Esophagus muscularis mucosa (tissue), 3 donors: ENCODE measurements at regions not wholly inside any gene's neighbourhood (a gene's known extent, or its start where the extent isn't known, plus 50 kb on each side); places are given as distances from the start of the nearest gene placed in this dataset.

Source experiments
- POLR2AphosphoS5 ChIP-seq, 2 donors: sonication (generic); formaldehyde crosslinking; IDR thresholded peaks; one replicate each; pipeline ENCODE4 v1.6.1; 2017; ENCODE audit warnings: antibody characterized with exemption in 2 of 2
- TF ChIP-seq, protein P1 (sequence below), 3 experiments: fragments of 200-600 bp in 2 of 3; fragments of 450-650 bp in 1 of 3; sonication (generic) in 2 of 3; IDR thresholded peaks; one replicate each; pipeline ENCODE4 v1.5.1; 2017 to 2019; ENCODE audit warnings: antibody characterized with exemption in 3 of 3, mild to moderate bottlenecking in 2 of 3, moderate library complexity in 1 of 3

DNA sequence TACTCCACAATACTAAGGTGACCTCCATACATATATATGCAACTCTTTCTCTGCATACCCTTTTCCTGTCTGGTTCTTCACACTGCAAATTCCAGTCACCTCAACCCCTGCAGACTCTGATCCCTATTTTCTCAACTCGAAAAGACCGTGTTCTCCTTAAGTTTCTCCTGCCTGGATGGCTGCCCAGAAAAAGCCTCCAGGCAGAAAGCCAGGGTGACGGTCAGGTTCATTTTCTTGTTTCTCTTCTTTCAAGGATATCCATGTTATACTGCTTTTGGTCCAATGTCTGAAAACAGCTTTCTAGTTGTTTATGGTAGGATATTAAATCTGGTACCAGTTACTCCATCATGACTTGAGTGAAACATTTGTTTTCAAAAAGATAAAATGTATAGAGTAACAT, 267.8 kb upstream of the MYO3A start:
- TF ChIP-seq, protein P1, sequence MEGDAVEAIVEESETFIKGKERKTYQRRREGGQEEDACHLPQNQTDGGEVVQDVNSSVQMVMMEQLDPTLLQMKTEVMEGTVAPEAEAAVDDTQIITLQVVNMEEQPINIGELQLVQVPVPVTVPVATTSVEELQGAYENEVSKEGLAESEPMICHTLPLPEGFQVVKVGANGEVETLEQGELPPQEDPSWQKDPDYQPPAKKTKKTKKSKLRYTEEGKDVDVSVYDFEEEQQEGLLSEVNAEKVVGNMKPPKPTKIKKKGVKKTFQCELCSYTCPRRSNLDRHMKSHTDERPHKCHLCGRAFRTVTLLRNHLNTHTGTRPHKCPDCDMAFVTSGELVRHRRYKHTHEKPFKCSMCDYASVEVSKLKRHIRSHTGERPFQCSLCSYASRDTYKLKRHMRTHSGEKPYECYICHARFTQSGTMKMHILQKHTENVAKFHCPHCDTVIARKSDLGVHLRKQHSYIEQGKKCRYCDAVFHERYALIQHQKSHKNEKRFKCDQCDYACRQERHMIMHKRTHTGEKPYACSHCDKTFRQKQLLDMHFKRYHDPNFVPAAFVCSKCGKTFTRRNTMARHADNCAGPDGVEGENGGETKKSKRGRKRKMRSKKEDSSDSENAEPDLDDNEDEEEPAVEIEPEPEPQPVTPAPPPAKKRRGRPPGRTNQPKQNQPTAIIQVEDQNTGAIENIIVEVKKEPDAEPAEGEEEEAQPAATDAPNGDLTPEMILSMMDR (IDR thresholded peaks at IDR 0.05), result no peak
- TF ChIP-seq POLR2AphosphoS5 (IDR thresholded peaks at IDR 0.05), result no peak
